ENCODE measurements at regions not wholly inside any gene's neighbourhood (a gene's known extent, or its start where the extent isn't known, plus 50 kb on each side); places are given as distances from the start of the nearest gene placed in this dataset.
"Not testable (repeated sequence)": the region's sequence is repeated elsewhere in the genome, so short reads cannot be mapped to it uniquely, and the experiment has no call there.

DNA sequence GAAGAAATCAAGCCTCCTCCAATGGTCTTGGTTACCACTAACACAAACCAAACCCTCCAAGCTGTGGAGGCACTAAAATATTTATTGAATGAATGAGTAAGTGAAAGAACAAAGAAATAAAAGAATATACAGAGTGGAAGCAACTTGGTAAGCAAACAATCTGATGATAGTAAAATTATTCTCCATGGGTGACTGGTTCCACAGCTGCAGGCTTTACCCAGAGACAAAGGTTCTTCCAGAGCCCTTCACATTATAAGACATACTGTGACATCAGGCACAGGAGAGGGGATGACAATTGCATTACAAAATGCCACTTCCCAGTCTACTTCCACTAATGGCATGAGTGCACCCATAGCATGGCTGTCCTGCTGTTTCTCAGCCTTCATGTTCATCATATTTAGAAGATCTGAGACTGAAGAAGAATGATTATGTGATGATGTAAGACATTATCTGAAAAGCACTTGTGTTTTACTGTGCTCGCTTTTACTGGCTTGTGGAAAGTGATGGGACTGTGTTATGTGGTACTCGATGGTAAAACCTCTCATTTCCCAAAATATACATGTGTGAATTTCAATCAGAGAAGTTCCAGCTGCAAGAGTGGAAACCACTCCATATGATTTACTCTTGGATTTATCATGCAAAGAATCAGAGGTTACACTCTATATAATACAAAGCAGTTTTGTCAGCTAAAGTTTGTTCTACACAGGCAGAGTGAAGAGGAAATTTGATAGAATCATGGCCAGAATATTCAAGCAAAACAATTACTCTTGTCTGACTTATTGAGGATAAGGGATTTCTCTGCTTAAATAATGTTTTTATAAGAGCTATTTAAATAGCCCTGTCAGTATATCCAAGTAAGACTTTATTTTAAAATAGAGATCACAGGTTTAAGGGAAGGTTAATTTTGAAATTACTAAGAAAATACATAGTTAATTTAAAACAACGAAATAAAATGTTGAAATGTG lies 220.2 kb upstream of the NBEA start:
- no peak overlapping the region for H3K27ac ChIP-seq
- TF ChIP-seq, protein P1, sequence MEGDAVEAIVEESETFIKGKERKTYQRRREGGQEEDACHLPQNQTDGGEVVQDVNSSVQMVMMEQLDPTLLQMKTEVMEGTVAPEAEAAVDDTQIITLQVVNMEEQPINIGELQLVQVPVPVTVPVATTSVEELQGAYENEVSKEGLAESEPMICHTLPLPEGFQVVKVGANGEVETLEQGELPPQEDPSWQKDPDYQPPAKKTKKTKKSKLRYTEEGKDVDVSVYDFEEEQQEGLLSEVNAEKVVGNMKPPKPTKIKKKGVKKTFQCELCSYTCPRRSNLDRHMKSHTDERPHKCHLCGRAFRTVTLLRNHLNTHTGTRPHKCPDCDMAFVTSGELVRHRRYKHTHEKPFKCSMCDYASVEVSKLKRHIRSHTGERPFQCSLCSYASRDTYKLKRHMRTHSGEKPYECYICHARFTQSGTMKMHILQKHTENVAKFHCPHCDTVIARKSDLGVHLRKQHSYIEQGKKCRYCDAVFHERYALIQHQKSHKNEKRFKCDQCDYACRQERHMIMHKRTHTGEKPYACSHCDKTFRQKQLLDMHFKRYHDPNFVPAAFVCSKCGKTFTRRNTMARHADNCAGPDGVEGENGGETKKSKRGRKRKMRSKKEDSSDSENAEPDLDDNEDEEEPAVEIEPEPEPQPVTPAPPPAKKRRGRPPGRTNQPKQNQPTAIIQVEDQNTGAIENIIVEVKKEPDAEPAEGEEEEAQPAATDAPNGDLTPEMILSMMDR (IDR thresholded peaks at IDR 0.05): no peak
- TF ChIP-seq ZFX (IDR thresholded peaks at IDR 0.05; ENCODE audit: borderline replicate concordance): no peak

DNA sequence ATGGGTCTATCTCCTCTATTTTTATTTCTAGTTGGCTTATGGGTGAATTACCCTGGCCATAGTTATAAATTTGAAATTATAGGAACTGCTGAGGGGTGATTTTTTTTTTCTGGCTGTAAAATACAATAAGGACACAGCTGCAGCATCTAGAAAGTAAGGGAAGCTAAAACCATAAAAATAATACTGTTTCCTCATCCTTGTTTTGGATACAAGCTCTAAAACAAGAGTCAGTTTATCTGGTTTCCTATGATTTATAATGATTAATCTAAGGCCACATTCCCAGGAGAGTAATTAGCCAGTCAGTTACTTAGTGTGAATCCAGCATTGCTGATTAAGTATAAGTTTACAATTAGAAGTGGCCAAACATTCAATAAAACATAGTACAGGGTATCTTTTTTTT lies 219.1 kb upstream of the NBEA start:
- no peak overlapping the region for H3K27ac ChIP-seq
- TF ChIP-seq, protein P1 (IDR thresholded peaks at IDR 0.05): no peak
- TF ChIP-seq ZFX (IDR thresholded peaks at IDR 0.05; ENCODE audit: borderline replicate concordance): no peak

DNA sequence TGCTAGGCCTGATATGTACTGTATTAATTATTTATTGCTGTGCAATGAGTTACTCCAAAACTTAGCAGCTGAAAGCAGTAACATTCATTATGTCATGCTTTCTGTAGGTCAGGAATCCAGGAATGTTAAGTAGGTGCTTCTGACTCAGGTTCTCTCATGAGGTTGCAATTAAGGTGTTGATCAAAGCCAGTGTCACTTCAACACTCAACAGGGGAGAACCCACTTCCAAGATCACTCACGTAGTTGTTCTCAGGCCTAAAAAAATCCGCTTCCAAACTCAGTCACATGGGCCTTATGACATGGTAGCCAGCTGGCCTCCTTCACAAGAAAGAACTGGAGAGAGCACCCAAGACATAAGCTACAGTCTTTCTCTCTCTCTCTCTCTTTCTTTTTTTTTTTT lies 211.1 kb upstream of the NBEA start:
- H3K27ac ChIP-seq: no peak overlapping the region
- TF ChIP-seq, protein P1 (IDR thresholded peaks at IDR 0.05): no peak
- no peak for TF ChIP-seq ZFX (IDR thresholded peaks at IDR 0.05; ENCODE audit: borderline replicate concordance)

DNA sequence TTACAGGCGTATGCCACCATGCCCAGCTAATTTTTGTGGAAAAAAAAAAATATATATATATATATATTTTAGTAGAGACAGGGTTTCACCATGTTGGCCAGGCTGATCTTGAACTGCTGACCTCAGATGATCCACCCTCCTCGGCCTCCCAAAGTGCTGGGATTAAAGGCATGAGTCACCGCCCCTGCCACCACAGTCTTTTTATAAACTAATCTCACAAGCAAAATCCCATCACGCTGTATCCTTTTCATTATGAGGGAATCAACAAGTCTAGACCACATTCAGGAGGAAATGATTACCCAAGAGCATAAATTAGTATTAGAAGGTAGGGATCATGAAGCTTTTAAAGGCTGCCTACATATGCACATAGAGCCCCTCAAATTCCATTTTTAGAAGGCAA lies 210.6 kb upstream of the NBEA start:
- no peak overlapping the region for H3K27ac ChIP-seq
- no peak for TF ChIP-seq ZFX (IDR thresholded peaks at IDR 0.05; ENCODE audit: borderline replicate concordance)
- TF ChIP-seq, protein P1 (IDR thresholded peaks at IDR 0.05): no peak

DNA sequence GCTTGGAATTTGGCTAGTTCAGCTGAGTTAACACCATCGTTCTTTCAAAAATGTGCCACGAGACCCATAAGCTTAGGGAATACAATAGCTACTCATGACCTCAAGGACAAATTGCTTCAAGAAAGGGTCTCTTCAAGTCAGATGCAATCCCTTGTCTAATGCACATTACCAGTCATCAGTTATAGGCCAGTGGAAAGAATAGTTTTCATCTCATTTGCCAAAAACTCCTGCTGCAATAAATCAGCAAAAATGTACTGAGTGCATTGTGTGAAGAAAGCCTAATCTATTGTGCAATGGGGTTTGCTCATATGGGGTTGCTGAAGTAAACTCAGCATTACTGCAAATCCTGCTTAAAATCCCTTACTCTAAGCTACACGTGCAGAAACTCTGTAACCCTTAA lies 208.3 kb upstream of the NBEA start:
- TF ChIP-seq, protein P1 (IDR thresholded peaks at IDR 0.05): no peak
- no peak for TF ChIP-seq ZFX (IDR thresholded peaks at IDR 0.05; ENCODE audit: borderline replicate concordance)
- H3K27ac ChIP-seq: no peak overlapping the region

DNA sequence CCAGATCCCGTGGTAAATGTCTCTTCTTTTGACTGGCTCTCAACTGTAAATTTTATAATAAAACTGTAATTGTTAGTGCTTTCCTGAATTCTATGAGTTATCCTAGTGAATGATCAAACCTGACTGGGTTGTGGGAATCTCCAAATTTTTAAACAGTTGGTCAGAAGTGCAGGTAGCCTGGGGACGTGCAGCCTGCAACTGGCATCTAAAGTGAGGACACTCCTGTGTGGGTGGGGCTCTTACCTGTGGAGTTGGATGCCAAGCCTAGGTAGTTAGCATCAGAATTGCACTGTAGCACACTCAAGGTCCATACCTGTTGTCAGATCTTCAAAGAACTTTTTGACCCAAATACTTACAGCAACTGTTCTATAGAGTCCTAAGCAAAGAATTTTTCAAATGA lies 207.1 kb upstream of the NBEA start:
- no peak overlapping the region for H3K27ac ChIP-seq
- TF ChIP-seq ZFX (IDR thresholded peaks at IDR 0.05; ENCODE audit: borderline replicate concordance): no peak
- TF ChIP-seq, protein P1 (IDR thresholded peaks at IDR 0.05): no peak

DNA sequence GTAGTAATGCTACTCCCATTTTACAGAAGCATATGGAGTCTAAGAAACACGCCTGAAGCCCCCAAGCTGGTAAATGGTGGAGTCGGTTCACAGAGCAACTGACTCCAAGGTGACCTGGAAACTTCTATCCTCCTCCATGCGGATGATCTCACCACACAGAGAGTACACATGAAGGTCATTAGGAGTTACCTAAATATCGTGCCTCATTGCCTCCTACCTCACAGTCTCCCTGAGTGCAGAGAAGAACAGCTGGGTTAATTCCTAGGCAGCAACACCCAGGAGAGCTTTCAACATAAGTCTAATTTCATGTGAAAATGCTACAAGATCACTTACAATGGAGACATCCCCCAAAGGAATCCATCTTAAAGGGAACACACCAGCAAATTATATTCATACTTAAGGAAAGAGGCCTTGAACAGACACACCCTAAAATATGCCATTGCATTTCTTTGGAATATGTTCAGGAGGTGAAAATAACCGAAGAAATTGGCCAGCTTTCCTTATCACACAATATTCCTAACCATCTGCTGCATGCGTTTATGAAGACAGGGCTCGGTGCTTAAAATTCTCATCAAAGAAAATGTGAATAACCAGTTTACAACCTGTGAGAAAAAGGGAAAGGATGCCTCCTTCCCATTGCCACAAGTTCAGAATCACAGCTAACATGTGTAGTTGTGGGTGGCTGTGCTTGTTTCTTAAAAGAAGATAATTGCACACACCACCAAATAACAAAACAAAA lies 203.6 kb upstream of the NBEA start:
- TF ChIP-seq, protein P1 (IDR thresholded peaks at IDR 0.05): no peak
- no peak for TF ChIP-seq ZFX (IDR thresholded peaks at IDR 0.05; ENCODE audit: borderline replicate concordance)
- no peak overlapping the region for H3K27ac ChIP-seq

DNA sequence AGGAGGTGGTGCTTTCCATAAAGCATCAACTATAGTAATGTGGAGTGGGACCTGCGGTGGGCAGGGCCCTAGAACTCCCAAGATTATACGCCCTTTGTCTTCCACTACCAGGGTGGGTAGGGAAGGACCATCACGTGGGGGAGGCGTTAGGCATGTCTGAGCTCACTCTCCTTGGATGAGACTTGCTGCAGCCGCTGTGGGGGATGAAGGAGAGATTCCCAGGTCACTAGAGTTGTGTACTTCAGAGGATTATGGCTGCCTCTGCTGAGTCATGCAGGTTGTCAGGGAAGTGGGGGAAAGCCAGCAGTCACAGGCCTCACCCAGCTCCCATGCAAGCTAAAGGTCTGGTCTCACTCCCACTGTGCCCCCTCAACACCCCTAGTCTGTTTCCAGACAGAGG lies 195.0 kb upstream of the NBEA start:
- H3K27ac ChIP-seq: not testable (repeated sequence)

Measured in 22Rv1 (cell line).